Peyer's patch (tissue), 4 donors: ENCODE measurements at regions not wholly inside any gene's neighbourhood (a gene's known extent, or its start where the extent isn't known, plus 50 kb on each side); places are given as distances from the start of the nearest gene placed in this dataset.
"Not testable (repeated sequence)": the region's sequence is repeated elsewhere in the genome, so short reads cannot be mapped to it uniquely, and the experiment has no call there.

Source experiments
- CTCF ChIP-seq, 6 experiments: fragments of 450-650 bp in 4 of 6; fragments of 200-600 bp in 2 of 6; sonication (generic) in 1 of 6; IDR thresholded peaks; one replicate each; pipeline ENCODE4 v1.5.1; 2017 to 2019; ENCODE audit warnings: antibody characterized with exemption in 6 of 6, mild to moderate bottlenecking in 3 of 6, moderate library complexity in 1 of 6
- POLR2A ChIP-seq, 2 donors: fragments of 450-650 bp; IDR thresholded peaks; one replicate each; pipeline ENCODE4 v1.5.1; 2017; ENCODE audit warnings: antibody characterized with exemption in 2 of 2, mild to moderate bottlenecking in 2 of 2, moderate library complexity in 2 of 2

GRCh38 chr10:93230596-93230995 is 156.9 kb downstream of the CYP26A1 start:
- TF ChIP-seq CTCF, POLR2A (IDR thresholded peaks at IDR 0.05): not testable (repeated sequence)
